Fibroblast of skin of scalp (primary cell): ENCODE measurements at regions not wholly inside any gene's neighbourhood (a gene's known extent, or its start where the extent isn't known, plus 50 kb on each side); places are given as distances from the start of the nearest gene placed in this dataset.

Experiments used
- DNase-seq: peaks from one replicate; pipeline ENCODE4 v3.0.0-alpha.2; 2013

- DNase-seq = no peak
Observed at GRCh38 chr6:159328052-159328451, 158.9 kb downstream of the FNDC1 start.

- DNase-seq = no peak
Observed at GRCh38 chr6:159325476-159325875, 156.3 kb downstream of the FNDC1 start.

- no peak for DNase-seq
Observed at GRCh38 chr6:159324596-159324995, 155.4 kb downstream of the FNDC1 start.
